ENCODE measurements at regions not wholly inside any gene's neighbourhood (a gene's known extent, or its start where the extent isn't known, plus 50 kb on each side); places are given as distances from the start of the nearest gene placed in this dataset.

DNA sequence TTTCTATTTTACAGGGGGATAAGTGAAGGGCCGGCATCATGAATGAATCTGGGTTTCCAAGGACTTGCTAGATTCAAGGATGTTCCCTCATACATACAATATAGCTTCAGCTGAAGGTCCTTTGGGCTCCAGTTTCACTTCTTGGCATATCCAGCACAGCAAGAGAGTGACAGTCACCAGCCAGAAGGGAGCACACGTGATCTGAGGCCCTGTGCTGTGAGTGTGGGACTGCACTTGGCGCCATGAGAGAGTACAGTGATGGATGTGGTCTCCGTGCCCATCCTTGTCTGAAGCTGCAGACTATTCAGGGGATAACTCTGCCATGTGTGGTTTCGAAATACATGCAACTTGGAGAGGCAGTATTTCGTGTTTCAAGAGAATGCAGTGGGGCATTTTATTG is 159.7 kb upstream of the DSCAM start:
- Histone ChIP-seq H3K4me2 (ENCODE audit: low read length) (no peak overlapping the region), H3K27ac (ENCODE audit: low read depth, low read length, poor library complexity, severe bottlenecking) (no peak overlapping the region), H4K20me1 (ENCODE audit: insufficient read depth, low read length) (no peaks in the 10 kb centered on the region), H3K4me1 (ENCODE audit: insufficient read depth, low read length, poor library complexity, severe bottlenecking) (no peaks in the 10 kb centered on the region), H3K9me2 (ENCODE audit: insufficient read depth, low read length) (no peaks in the 10 kb centered on the region), H2AFZ (ENCODE audit: low read length) (no peak overlapping the region), H3K79me2 (ENCODE audit: insufficient read depth, low read depth, low read length) (no peaks in the 10 kb centered on the region), H3K4me3 (ENCODE audit: low read depth, low read length, poor library complexity, severe bottlenecking) (no peak overlapping the region), H3K36me3 (ENCODE audit: insufficient read depth, low read length) (no peaks in the 10 kb centered on the region), H3K9me3 (ENCODE audit: low read length) (no peaks in the 10 kb centered on the region)
- BruUV-seq (replicated peaks) = no TSS peak
- ChIA-PET CTCF (ENCODE audit: unreplicated experiment) (no interaction called here), POLR2A (interaction anchor here (0.6 kb wide), 1 partner anchor 43 kb away, joined by 3 read pairs; no protein-coding TSS in a partner anchor)
- no peak for DNase-seq (ENCODE audit: low spot score)
- intact Hi-C loops (cut with micrococcal nuclease; ENCODE audit: unreplicated experiment) = no loop called here
- TF ChIP-seq EZH2phosphoT487 (IDR thresholded peaks at IDR 0.05; ENCODE audit: borderline replicate concordance, low read depth, low read length) = no peak
- TF ChIP-seq, protein P1, sequence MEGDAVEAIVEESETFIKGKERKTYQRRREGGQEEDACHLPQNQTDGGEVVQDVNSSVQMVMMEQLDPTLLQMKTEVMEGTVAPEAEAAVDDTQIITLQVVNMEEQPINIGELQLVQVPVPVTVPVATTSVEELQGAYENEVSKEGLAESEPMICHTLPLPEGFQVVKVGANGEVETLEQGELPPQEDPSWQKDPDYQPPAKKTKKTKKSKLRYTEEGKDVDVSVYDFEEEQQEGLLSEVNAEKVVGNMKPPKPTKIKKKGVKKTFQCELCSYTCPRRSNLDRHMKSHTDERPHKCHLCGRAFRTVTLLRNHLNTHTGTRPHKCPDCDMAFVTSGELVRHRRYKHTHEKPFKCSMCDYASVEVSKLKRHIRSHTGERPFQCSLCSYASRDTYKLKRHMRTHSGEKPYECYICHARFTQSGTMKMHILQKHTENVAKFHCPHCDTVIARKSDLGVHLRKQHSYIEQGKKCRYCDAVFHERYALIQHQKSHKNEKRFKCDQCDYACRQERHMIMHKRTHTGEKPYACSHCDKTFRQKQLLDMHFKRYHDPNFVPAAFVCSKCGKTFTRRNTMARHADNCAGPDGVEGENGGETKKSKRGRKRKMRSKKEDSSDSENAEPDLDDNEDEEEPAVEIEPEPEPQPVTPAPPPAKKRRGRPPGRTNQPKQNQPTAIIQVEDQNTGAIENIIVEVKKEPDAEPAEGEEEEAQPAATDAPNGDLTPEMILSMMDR (conservative IDR thresholded peaks at IDR 0.05; ENCODE audit: low read length) = no peak

DNA sequence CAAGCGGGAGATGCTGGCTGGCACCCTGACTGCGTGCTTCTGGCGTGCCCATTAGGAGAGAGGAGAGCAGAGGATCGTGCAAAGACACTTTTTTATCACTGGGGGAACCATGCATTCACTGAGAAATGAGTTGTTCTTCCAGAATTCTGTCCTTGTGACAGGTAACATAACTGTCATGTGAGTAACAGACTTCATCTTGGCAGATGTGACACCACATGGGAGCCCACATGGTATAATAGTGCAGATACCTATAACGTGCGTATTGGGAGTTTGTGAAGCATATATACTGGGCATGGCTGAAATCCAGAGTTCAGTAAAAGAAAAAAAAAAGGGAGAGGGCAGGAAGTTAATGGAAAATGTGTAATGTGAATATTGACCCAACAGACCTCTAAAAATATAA is 159.6 kb upstream of the BACE2 start:
- no peaks in the 10 kb centered on the region for H3K9me2 ChIP-seq (ENCODE audit: insufficient read depth, low read length)
- H3K79me2 ChIP-seq (ENCODE audit: insufficient read depth, low read depth, low read length) = no peaks in the 10 kb centered on the region
- ChIA-PET POLR2A (interaction anchor here (0.6 kb wide), 1 partner anchor 187 kb away, joined by 8 read pairs; no protein-coding TSS in a partner anchor), CTCF (ENCODE audit: unreplicated experiment) (no interaction called here)
- no peak overlapping the region for H3K4me2 ChIP-seq (ENCODE audit: low read length)
- H3K27ac ChIP-seq (ENCODE audit: low read depth, low read length, poor library complexity, severe bottlenecking) = no peak overlapping the region
- BruUV-seq (replicated peaks) = no TSS peak
- no peak overlapping the region for H2AFZ ChIP-seq (ENCODE audit: low read length)
- H3K9me3 ChIP-seq (ENCODE audit: low read length) = no peaks in the 10 kb centered on the region
- no peaks in the 10 kb centered on the region for H4K20me1 ChIP-seq (ENCODE audit: insufficient read depth, low read length)
- DNase-seq (ENCODE audit: low spot score) = no peak
- H3K36me3 ChIP-seq (ENCODE audit: insufficient read depth, low read length) = no peaks in the 10 kb centered on the region
- intact Hi-C loops (cut with micrococcal nuclease; ENCODE audit: unreplicated experiment) = no loop called here
- no peak overlapping the region for H3K4me3 ChIP-seq (ENCODE audit: low read depth, low read length, poor library complexity, severe bottlenecking)
- TF ChIP-seq, protein P1 (conservative IDR thresholded peaks at IDR 0.05; ENCODE audit: low read length) = no peak
- TF ChIP-seq EZH2phosphoT487 (IDR thresholded peaks at IDR 0.05; ENCODE audit: borderline replicate concordance, low read depth, low read length) = no peak
- H3K4me1 ChIP-seq (ENCODE audit: insufficient read depth, low read length, poor library complexity, severe bottlenecking) = no peaks in the 10 kb centered on the region

DNA sequence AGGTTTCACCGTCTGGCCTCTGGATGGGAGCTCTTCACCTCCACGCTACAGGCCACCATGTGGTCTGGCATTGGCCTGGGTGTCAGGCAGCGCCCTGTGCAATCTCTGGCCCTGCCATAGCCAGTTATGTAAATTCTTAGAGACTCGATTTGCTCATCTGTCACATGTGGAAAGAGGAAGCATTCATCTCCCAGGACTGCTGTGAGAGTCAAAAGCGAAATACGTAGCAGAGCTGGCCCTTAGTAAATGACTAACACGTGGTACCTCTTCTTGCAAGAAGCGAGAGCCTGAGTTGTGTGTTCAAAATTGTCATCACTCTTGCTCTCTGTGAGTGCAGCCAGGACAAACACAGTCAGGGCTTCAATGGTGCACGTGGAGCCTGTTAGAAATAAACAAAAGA is 159.0 kb upstream of the BACE2 start:
- Histone ChIP-seq H3K9me2 (ENCODE audit: insufficient read depth, low read length) (no peaks in the 10 kb centered on the region), H3K9me3 (ENCODE audit: low read length) (no peaks in the 10 kb centered on the region), H3K27ac (ENCODE audit: low read depth, low read length, poor library complexity, severe bottlenecking) (no peak overlapping the region), H3K4me2 (ENCODE audit: low read length) (no peak overlapping the region), H3K79me2 (ENCODE audit: insufficient read depth, low read depth, low read length) (no peaks in the 10 kb centered on the region), H3K4me1 (ENCODE audit: insufficient read depth, low read length, poor library complexity, severe bottlenecking) (no peaks in the 10 kb centered on the region), H2AFZ (ENCODE audit: low read length) (no peak overlapping the region), H3K4me3 (ENCODE audit: low read depth, low read length, poor library complexity, severe bottlenecking) (no peak overlapping the region), H4K20me1 (ENCODE audit: insufficient read depth, low read length) (no peaks in the 10 kb centered on the region), H3K36me3 (ENCODE audit: insufficient read depth, low read length) (no peaks in the 10 kb centered on the region)
- TF ChIP-seq, protein P1 (conservative IDR thresholded peaks at IDR 0.05; ENCODE audit: low read length) = no peak
- TF ChIP-seq EZH2phosphoT487 (IDR thresholded peaks at IDR 0.05; ENCODE audit: borderline replicate concordance, low read depth, low read length) = no peak
- intact Hi-C loops (cut with micrococcal nuclease; ENCODE audit: unreplicated experiment) = no loop called here
- ChIA-PET CTCF (ENCODE audit: unreplicated experiment) (no interaction called here), POLR2A (interaction anchor here (0.6 kb wide), 1 partner anchor 187 kb away, joined by 8 read pairs; no protein-coding TSS in a partner anchor)
- no peak for DNase-seq (ENCODE audit: low spot score)
- BruUV-seq (replicated peaks) = no TSS peak
